Activated T-cell treated with anti-CD3 and anti-CD28 coated beads, Interleukin-2, amount 50 U/mL, for 24 hours (primary cell): ENCODE measurements at regions not wholly inside any gene's neighbourhood (a gene's known extent, or its start where the extent isn't known, plus 50 kb on each side); places are given as distances from the start of the nearest gene placed in this dataset.
"Not testable (repeated sequence)": the region's sequence is repeated elsewhere in the genome, so short reads cannot be mapped to it uniquely, and the experiment has no call there.

Source experiments
- DNase-seq: peaks from one replicate; pipeline ENCODE4 v3.0.0-alpha.2; 2020
- H3K27ac Mint-ChIP-seq: 2 replicates; pipeline ENCODE4 v1.8.0; 2020; ENCODE audit warnings: mild to moderate bottlenecking, mixed read lengths
- H3K27me3 Mint-ChIP-seq: 2 replicates; pipeline ENCODE4 v1.8.0; 2020; ENCODE audit warnings: mixed read lengths
- H3K36me3 Mint-ChIP-seq: 2 replicates; pipeline ENCODE4 v1.8.0; 2020; ENCODE audit warnings: low read depth, mixed read lengths
- H3K4me1 Mint-ChIP-seq: 2 replicates; pipeline ENCODE4 v1.8.0; 2020; ENCODE audit warnings: low read depth, mixed read lengths
- H3K4me3 Mint-ChIP-seq: 2 replicates; pipeline ENCODE4 v1.8.0; 2020; ENCODE audit warnings: mild to moderate bottlenecking, moderate library complexity, mixed read lengths
- H3K9me3 Mint-ChIP-seq: 2 replicates; pipeline ENCODE4 v1.8.0; 2020; ENCODE audit warnings: mixed read lengths

- peaks cover 35% of the 10 kb centered on the region for H3K36me3 Mint-ChIP-seq
- H3K4me3 Mint-ChIP-seq: no peak overlapping the region
- H3K9me3 Mint-ChIP-seq: no peaks in the 10 kb centered on the region
- no peak for DNase-seq
- no peak overlapping the region for H3K27ac Mint-ChIP-seq
- peaks cover 55% of the 10 kb centered on the region for H3K4me1 Mint-ChIP-seq
- H3K27me3 Mint-ChIP-seq: no peaks in the 10 kb centered on the region
These were observed 140.6 kb upstream of the TMEM168 start for GRCh38 chr7:112930787-112931186.

- no peaks in the 10 kb centered on the region for H3K27me3 Mint-ChIP-seq
- no peak for DNase-seq
- peaks cover 52% of the 10 kb centered on the region for H3K4me1 Mint-ChIP-seq
- no peaks in the 10 kb centered on the region for H3K9me3 Mint-ChIP-seq
- H3K36me3 Mint-ChIP-seq: peaks cover 30% of the 10 kb centered on the region
- no peak overlapping the region for H3K27ac Mint-ChIP-seq
- no peak overlapping the region for H3K4me3 Mint-ChIP-seq
These were observed 139.2 kb upstream of the TMEM168 start for GRCh38 chr7:112929421-112929820.

GRCh38 chr7:112926018-112926417 lies 135.8 kb upstream of the TMEM168 start:
- Mint-ChIP-seq H3K9me3 (no peaks in the 10 kb centered on the region), H3K27me3 (no peaks in the 10 kb centered on the region), H3K4me1 (peaks cover 31% of the 10 kb centered on the region), H3K36me3 (peaks cover 20% of the 10 kb centered on the region), H3K27ac (no peak overlapping the region), H3K4me3 (no peak overlapping the region)
- DNase-seq: no peak

- H3K36me3 Mint-ChIP-seq: peaks cover 13% of the 10 kb centered on the region
- H3K4me1 Mint-ChIP-seq: peaks cover 12% of the 10 kb centered on the region
- H3K27ac Mint-ChIP-seq, H3K9me3 Mint-ChIP-seq, H3K27me3 Mint-ChIP-seq, DNase-seq, H3K4me3 Mint-ChIP-seq: not testable (repeated sequence)
These were observed 132.4 kb upstream of the TMEM168 start for GRCh38 chr7:112922546-112922945.

- not testable (repeated sequence) for H3K9me3 Mint-ChIP-seq, H3K4me1 Mint-ChIP-seq, H3K27ac Mint-ChIP-seq, H3K4me3 Mint-ChIP-seq, H3K27me3 Mint-ChIP-seq, DNase-seq
- peaks cover 39% of the 10 kb centered on the region for H3K36me3 Mint-ChIP-seq
These were observed 126.2 kb upstream of the TMEM168 start for GRCh38 chr7:112916431-112916830.

GRCh38 chr7:112908086-112908485 lies 117.9 kb upstream of the TMEM168 start:
- Mint-ChIP-seq H3K27ac (no peak overlapping the region), H3K27me3 (no peaks in the 10 kb centered on the region), H3K9me3 (peaks cover 28% of the 10 kb centered on the region), H3K4me1 (no peaks in the 10 kb centered on the region), H3K36me3 (peaks cover 75% of the 10 kb centered on the region), H3K4me3 (no peak overlapping the region)
- no peak for DNase-seq

GRCh38 chr7:112907658-112908057 lies 117.5 kb upstream of the TMEM168 start:
- H3K4me1 Mint-ChIP-seq: no peaks in the 10 kb centered on the region
- H3K4me3 Mint-ChIP-seq: no peak overlapping the region
- peaks cover 72% of the 10 kb centered on the region for H3K36me3 Mint-ChIP-seq
- DNase-seq: no peak
- no peak overlapping the region for H3K27ac Mint-ChIP-seq
- peaks cover 25% of the 10 kb centered on the region for H3K9me3 Mint-ChIP-seq
- no peaks in the 10 kb centered on the region for H3K27me3 Mint-ChIP-seq

- no peak overlapping the region for H3K27ac Mint-ChIP-seq
- H3K36me3 Mint-ChIP-seq: peaks cover 65% of the 10 kb centered on the region
- H3K27me3 Mint-ChIP-seq: no peaks in the 10 kb centered on the region
- no peak overlapping the region for H3K4me3 Mint-ChIP-seq
- DNase-seq: no peak
- peaks cover 19% of the 10 kb centered on the region for H3K9me3 Mint-ChIP-seq
- H3K4me1 Mint-ChIP-seq: no peaks in the 10 kb centered on the region
These were observed 115.8 kb upstream of the TMEM168 start for GRCh38 chr7:112905950-112906349.

- Mint-ChIP-seq H3K27me3 (no peaks in the 10 kb centered on the region), H3K27ac (no peak overlapping the region), H3K4me3 (no peak overlapping the region), H3K9me3 (peaks cover 18% of the 10 kb centered on the region), H3K4me1 (no peaks in the 10 kb centered on the region), H3K36me3 (peaks cover 65% of the 10 kb centered on the region)
- DNase-seq: no peak
These were observed 115.2 kb upstream of the TMEM168 start for GRCh38 chr7:112905413-112905812.

- DNase-seq: no peak
- Mint-ChIP-seq H3K4me1 (peaks cover 6% of the 10 kb centered on the region), H3K36me3 (peaks cover 43% of the 10 kb centered on the region), H3K27me3 (no peaks in the 10 kb centered on the region), H3K4me3 (no peak overlapping the region), H3K9me3 (peaks cover 4% of the 10 kb centered on the region), H3K27ac (no peak overlapping the region)
These were observed 108.5 kb upstream of the TMEM168 start for GRCh38 chr7:112898432-112899290.

- Mint-ChIP-seq H3K27ac (no peak overlapping the region), H3K27me3 (no peaks in the 10 kb centered on the region), H3K4me3 (no peak overlapping the region), H3K4me1 (peaks cover 6% of the 10 kb centered on the region), H3K9me3 (peaks cover 4% of the 10 kb centered on the region), H3K36me3 (peaks cover 47% of the 10 kb centered on the region)
- DNase-seq: no peak
These were observed 107.7 kb upstream of the TMEM168 start for GRCh38 chr7:112897839-112898431.

- no peak overlapping the region for H3K27ac Mint-ChIP-seq
- no peak for DNase-seq
- peaks cover 47% of the 10 kb centered on the region for H3K36me3 Mint-ChIP-seq
- H3K27me3 Mint-ChIP-seq: no peaks in the 10 kb centered on the region
- no peak overlapping the region for H3K4me3 Mint-ChIP-seq
- H3K4me1 Mint-ChIP-seq: peaks cover 6% of the 10 kb centered on the region
- peaks cover 4% of the 10 kb centered on the region for H3K9me3 Mint-ChIP-seq
These were observed 105.9 kb upstream of the TMEM168 start for GRCh38 chr7:112896026-112896601.

GRCh38 chr7:112892263-112892662 lies 102.1 kb upstream of the TMEM168 start:
- H3K27ac Mint-ChIP-seq: no peak overlapping the region
- H3K4me1 Mint-ChIP-seq: no peaks in the 10 kb centered on the region
- peaks cover 46% of the 10 kb centered on the region for H3K36me3 Mint-ChIP-seq
- no peak for DNase-seq
- H3K9me3 Mint-ChIP-seq: no peaks in the 10 kb centered on the region
- no peak overlapping the region for H3K4me3 Mint-ChIP-seq
- no peaks in the 10 kb centered on the region for H3K27me3 Mint-ChIP-seq

- no peak for DNase-seq
- peaks cover 48% of the 10 kb centered on the region for H3K36me3 Mint-ChIP-seq
These were observed 101.5 kb upstream of the TMEM168 start for GRCh38 chr7:112891698-112892097.

GRCh38 chr7:112889834-112890438 lies 99.7 kb upstream of the TMEM168 start:
- Mint-ChIP-seq H3K4me1 (peaks cover 2% of the 10 kb centered on the region), H3K9me3 (no peaks in the 10 kb centered on the region), H3K4me3 (no peak overlapping the region), H3K27ac (no peak overlapping the region), H3K36me3 (peaks cover 59% of the 10 kb centered on the region), H3K27me3 (no peaks in the 10 kb centered on the region)
- no peak for DNase-seq

More at GRCh38 chr7:112891698-112892097, 101.5 kb upstream of the TMEM168 start:
- H3K27me3 Mint-ChIP-seq: no peaks in the 10 kb centered on the region
- no peaks in the 10 kb centered on the region for H3K4me1 Mint-ChIP-seq
- H3K4me3 Mint-ChIP-seq: no peak overlapping the region
- no peak overlapping the region for H3K27ac Mint-ChIP-seq
- H3K9me3 Mint-ChIP-seq: no peaks in the 10 kb centered on the region
